Breast epithelium (tissue), 3 donors: ENCODE measurements at regions not wholly inside any gene's neighbourhood (a gene's known extent, or its start where the extent isn't known, plus 50 kb on each side); places are given as distances from the start of the nearest gene placed in this dataset.
A peak's percentile ranks its signal among the peaks of the same experiment; 100 is the strongest.

Source experiments
- POLR2A ChIP-seq: fragments of 450-650 bp; IDR thresholded peaks from one replicate; pipeline ENCODE4 v1.6.1; 2016; ENCODE audit warnings: antibody characterized with exemption, mild to moderate bottlenecking, moderate library complexity
- TF ChIP-seq, protein P1 (sequence below), 3 donors: fragments of 450-650 bp; IDR thresholded peaks; one replicate each; pipeline ENCODE4 v1.5.1; 2016 to 2017; ENCODE audit warnings: antibody characterized with exemption in 3 of 3, mild to moderate bottlenecking in 3 of 3, moderate library complexity in 3 of 3

GRCh38 chr13:99617474-99618255 is 116.4 kb downstream of the TM9SF2 start:
- no peak for TF ChIP-seq POLR2A
- TF ChIP-seq, protein P1, sequence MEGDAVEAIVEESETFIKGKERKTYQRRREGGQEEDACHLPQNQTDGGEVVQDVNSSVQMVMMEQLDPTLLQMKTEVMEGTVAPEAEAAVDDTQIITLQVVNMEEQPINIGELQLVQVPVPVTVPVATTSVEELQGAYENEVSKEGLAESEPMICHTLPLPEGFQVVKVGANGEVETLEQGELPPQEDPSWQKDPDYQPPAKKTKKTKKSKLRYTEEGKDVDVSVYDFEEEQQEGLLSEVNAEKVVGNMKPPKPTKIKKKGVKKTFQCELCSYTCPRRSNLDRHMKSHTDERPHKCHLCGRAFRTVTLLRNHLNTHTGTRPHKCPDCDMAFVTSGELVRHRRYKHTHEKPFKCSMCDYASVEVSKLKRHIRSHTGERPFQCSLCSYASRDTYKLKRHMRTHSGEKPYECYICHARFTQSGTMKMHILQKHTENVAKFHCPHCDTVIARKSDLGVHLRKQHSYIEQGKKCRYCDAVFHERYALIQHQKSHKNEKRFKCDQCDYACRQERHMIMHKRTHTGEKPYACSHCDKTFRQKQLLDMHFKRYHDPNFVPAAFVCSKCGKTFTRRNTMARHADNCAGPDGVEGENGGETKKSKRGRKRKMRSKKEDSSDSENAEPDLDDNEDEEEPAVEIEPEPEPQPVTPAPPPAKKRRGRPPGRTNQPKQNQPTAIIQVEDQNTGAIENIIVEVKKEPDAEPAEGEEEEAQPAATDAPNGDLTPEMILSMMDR (IDR thresholded peaks at IDR 0.05) = peak in 1 of 3 donors; percentile 32
